Prostate gland (tissue), 2 donors: ENCODE measurements at regions not wholly inside any gene's neighbourhood (a gene's known extent, or its start where the extent isn't known, plus 50 kb on each side); places are given as distances from the start of the nearest gene placed in this dataset.

Experiments used
- DNase-seq: peaks from one replicate; pipeline ENCODE4 v3.0.0-alpha.2; 2019; ENCODE audit warnings: low spot score
- H3K27ac ChIP-seq, 2 donors: fragments of 200-600 bp; sonication (generic); 2 replicates each; pipeline ENCODE4 v1.5.1; 2017 to 2019
- H3K27me3 ChIP-seq: fragments of 200-600 bp; sonication (generic); replicated peaks from 2 replicates; pipeline ENCODE4 v1.5.1; 2019; ENCODE audit not compliant: insufficient read depth
- H3K36me3 ChIP-seq, 2 donors: fragments of 200-600 bp; sonication (generic); 1 replicate in 1 of 2; 2 replicates in 1 of 2; pipeline versions ENCODE4 v1.5.1 to v1.8.1; 2017 to 2019
- H3K4me1 ChIP-seq: fragments of 200-600 bp; sonication (generic); replicated peaks from 2 replicates; pipeline ENCODE4 v1.5.1; 2019
- H3K4me3 ChIP-seq, 2 donors: fragments of 200-600 bp; sonication (generic); 2 replicates each; pipeline ENCODE4 v1.5.1; 2017 to 2019
- H3K9me3 ChIP-seq: fragments of 200-600 bp; sonication (generic); 2 replicates; pipeline ENCODE4 v1.5.1; 2017
- CTCF ChIP-seq, 4 experiments: fragments of 200-600 bp in 2 of 4; fragments of 450-650 bp in 2 of 4; sonication (generic) in 2 of 4; IDR thresholded peaks; 1 replicate in 3 of 4; 2 replicates in 1 of 4; pipeline ENCODE4 v1.5.1; 2016 to 2019; ENCODE audit warnings: antibody characterized with exemption in 4 of 4, mild to moderate bottlenecking in 2 of 4, moderate library complexity in 2 of 4
- POLR2A ChIP-seq: fragments of 450-650 bp; IDR thresholded peaks from one replicate; pipeline ENCODE4 v1.6.1; 2016; ENCODE audit warnings: antibody characterized with exemption, mild to moderate bottlenecking
- POLR2AphosphoS5 ChIP-seq: sonication (generic); formaldehyde crosslinking; IDR thresholded peaks from one replicate; pipeline ENCODE4 v1.6.1; 2017; ENCODE audit warnings: antibody characterized with exemption
- WGBS: methylation state at CpG from one replicate; pipeline ENCODE4 v1.1.5; 2018; 5-methylcytosine and 5-hydroxymethylcytosine counted together
- intact Hi-C: fragments of 100-400 bp; cut with DNase I; formaldehyde crosslinking; loops from one replicate; pipeline ENCODE4 v1.14.2; 2022

GRCh38 chr11:45385844-45386243 lies 99.7 kb upstream of the SYT13 start:
- 52% methylated on average over 5 of the region's 5 CpGs for WGBS
- no peak for TF ChIP-seq POLR2AphosphoS5
- no peak for TF ChIP-seq POLR2A
- no peak for TF ChIP-seq CTCF (IDR thresholded peaks at IDR 0.05)
- Histone ChIP-seq H3K27me3 (no peaks in the 10 kb centered on the region), H3K27ac (no peak overlapping the region), H3K4me3 (no peak overlapping the region), H3K4me1 (no peaks in the 10 kb centered on the region), H3K9me3 (no peaks in the 10 kb centered on the region), H3K36me3 (no peaks in the 10 kb centered on the region)
- intact Hi-C loops, result no loop called here
- no peak for DNase-seq

DNA sequence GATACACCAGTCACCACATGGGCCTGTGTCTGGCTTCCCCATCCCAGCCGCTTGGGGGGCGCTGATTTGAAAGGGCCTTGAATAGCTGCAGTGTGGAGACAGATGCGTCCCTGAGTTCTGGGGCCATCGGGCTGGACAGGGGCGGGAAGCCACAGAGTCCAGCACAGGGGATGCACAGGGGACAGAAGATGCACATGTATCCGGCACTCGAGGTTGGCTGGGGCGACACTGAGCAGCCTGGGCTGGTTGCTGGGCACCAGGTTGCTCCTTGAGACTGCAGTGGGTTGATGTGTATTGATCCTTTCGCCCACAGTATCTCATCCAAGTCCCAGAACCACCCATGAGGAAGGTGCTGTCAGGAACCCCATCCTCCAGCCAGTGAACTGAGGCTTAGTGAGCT lies 99.3 kb upstream of the SYT13 start:
- 90% methylated on average over 9 of the region's 9 CpGs for WGBS
- H3K36me3 ChIP-seq, result no peaks in the 10 kb centered on the region
- H3K4me1 ChIP-seq, result no peaks in the 10 kb centered on the region
- no peak overlapping the region for H3K27ac ChIP-seq
- no peaks in the 10 kb centered on the region for H3K27me3 ChIP-seq
- no peaks in the 10 kb centered on the region for H3K9me3 ChIP-seq
- TF ChIP-seq CTCF (IDR thresholded peaks at IDR 0.05) (no peak), POLR2A (no peak), POLR2AphosphoS5 (no peak)
- intact Hi-C loops, result no loop called here
- H3K4me3 ChIP-seq, result no peak overlapping the region
- no peak for DNase-seq

DNA sequence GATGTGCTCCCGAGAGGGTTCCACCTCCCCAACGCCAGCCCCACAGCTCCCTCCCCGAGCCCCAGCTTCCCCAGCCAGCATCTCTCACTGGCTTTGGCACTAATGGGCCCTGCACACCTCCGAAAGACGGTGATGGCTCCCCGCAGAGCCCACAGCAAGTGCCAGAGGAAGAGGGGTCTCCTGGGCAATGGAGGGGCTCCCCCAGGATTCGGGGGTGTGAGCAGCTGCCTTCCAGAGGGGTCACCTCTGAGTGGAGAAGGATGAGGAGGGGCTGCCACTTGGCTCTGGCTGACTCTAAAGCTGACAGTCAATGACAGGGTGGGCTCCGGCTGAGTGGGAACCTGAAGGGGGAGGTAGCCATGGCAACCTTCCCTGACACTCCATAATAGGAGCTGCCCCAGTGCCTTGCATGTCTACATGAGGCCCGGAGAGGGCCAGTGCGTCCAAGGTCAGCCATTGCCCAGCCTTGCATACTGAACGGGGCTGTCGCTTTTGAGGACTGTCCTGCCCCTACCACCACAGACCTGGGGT lies 98.6 kb upstream of the SYT13 start:
- WGBS, result 63% methylated on average over 12 of the region's 12 CpGs
- no peak overlapping the region for H3K4me3 ChIP-seq
- intact Hi-C loops, result no loop called here

GRCh38 chr11:45384016-45384415 lies 97.9 kb upstream of the SYT13 start:
- intact Hi-C loops, result no loop called here
- no peak overlapping the region for H3K27ac ChIP-seq
- TF ChIP-seq POLR2AphosphoS5, result no peak
- no peak for TF ChIP-seq POLR2A
- no peak for TF ChIP-seq CTCF (IDR thresholded peaks at IDR 0.05)
- no peaks in the 10 kb centered on the region for H3K9me3 ChIP-seq
- no peaks in the 10 kb centered on the region for H3K27me3 ChIP-seq
- H3K4me1 ChIP-seq, result no peaks in the 10 kb centered on the region
- DNase-seq, result no peak
- no peak overlapping the region for H3K4me3 ChIP-seq
- 90% methylated on average over 4 of the region's 4 CpGs for WGBS
- H3K36me3 ChIP-seq, result no peaks in the 10 kb centered on the region

More for the DNA sequence above, 98.6 kb upstream of the SYT13 start:
- no peaks in the 10 kb centered on the region for H3K9me3 ChIP-seq
- no peak overlapping the region for H3K27ac ChIP-seq
- TF ChIP-seq POLR2A (no peak), POLR2AphosphoS5 (no peak), CTCF (IDR thresholded peaks at IDR 0.05) (no peak)
- H3K4me1 ChIP-seq, result no peaks in the 10 kb centered on the region
- DNase-seq, result no peak
- H3K27me3 ChIP-seq, result no peaks in the 10 kb centered on the region
- no peaks in the 10 kb centered on the region for H3K36me3 ChIP-seq

DNA sequence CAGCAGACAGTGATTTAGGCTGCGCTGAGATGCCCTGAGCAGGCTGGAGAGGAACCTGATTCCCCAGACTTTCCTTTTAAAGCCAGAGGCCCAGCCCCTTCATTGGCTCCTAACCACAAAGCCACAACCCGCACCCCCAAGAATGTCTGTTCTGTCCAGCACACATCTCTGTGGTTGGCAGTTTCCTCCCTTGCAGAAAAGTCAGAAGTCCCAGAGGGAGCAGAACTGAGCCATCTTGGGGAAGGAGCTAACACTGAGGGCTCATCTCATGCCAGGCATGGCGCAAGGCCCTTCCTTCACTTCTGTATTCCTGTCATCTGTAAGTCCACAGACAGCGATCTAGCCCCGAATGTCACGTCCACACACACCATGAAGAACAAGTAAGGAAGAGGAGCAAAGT lies 97.1 kb upstream of the SYT13 start:
- Histone ChIP-seq H3K4me3 (no peak overlapping the region), H3K27ac (no peak overlapping the region), H3K36me3 (no peaks in the 10 kb centered on the region), H3K27me3 (no peaks in the 10 kb centered on the region), H3K9me3 (no peaks in the 10 kb centered on the region), H3K4me1 (no peaks in the 10 kb centered on the region)
- no peak for DNase-seq
- intact Hi-C loops, result no loop called here
- TF ChIP-seq CTCF (IDR thresholded peaks at IDR 0.05), result no peak
- 44% methylated on average over 6 of the region's 6 CpGs for WGBS
